Stimulated activated CD8-positive, alpha-beta memory T cell treated with anti-CD3 and anti-CD28 coated beads, Interleukin-12 subunit alpha, Interleukin-12 subunit beta, amount 100 ng/mL, for 24 hours (primary cell): ENCODE measurements at regions not wholly inside any gene's neighbourhood (a gene's known extent, or its start where the extent isn't known, plus 50 kb on each side); places are given as distances from the start of the nearest gene placed in this dataset.

Source experiments
- DNase-seq: peaks from one replicate; pipeline ENCODE4 v3.0.0-alpha.2; 2020; ENCODE audit errors: extremely low read depth

DNA sequence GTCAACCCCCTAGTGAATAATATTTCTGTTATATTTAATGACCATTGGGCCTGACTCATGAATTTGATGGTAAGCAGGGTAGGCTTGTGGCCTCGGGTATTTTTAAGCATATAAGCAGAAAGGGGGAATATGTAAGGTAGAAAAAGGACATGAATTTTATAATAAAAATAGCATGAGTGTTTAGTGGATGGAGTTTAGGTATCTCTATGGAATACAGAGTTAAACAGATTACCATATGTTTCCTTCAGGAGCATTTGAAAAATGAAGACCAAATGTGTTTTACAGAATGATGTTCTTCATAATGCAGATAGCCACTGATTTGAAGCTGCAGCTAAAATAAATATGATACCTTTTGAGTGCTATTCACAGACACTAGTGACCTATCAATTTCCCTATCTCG lies 191.7 kb upstream of the TSHZ2 start:
- DNase-seq = no peak

DNA sequence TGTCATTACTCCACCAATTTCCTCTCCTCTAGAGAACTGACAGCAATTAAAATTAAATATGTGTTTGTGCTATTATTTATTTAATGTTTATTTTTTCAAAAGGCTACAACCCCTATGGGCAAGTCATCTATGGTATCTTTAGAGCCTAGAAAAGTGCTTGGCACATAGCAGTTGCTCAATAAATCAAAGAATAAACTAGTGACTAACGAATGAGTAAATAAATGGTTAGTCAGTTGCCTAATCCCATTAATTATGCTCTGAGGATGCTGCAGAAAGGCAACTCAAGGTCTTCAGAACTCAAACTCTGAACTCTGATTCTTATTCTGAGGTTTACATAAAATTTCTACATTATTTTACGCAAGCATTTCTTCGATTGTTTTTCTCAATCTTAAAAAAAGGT lies 193.0 kb upstream of the TSHZ2 start:
- DNase-seq = no peak

DNA sequence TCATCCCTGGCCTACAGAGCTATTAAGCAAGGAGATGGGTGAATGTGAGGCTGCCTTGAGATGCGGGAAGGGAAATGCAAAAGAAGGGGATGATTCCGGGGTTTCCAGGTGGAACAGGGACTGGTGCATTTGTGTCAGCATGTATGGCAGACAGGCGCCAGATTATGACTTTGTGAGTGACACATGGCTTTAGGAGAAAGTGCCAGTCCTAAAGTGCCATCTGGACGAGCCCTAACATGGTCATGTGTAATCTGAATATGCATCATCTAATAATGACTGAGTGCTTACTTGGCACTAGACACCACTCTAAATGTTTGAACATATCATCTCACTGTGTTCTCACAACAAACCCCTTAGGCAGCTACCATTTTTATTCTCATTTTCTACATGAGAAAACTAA lies 195.0 kb upstream of the TSHZ2 start:
- DNase-seq = no peak

DNA sequence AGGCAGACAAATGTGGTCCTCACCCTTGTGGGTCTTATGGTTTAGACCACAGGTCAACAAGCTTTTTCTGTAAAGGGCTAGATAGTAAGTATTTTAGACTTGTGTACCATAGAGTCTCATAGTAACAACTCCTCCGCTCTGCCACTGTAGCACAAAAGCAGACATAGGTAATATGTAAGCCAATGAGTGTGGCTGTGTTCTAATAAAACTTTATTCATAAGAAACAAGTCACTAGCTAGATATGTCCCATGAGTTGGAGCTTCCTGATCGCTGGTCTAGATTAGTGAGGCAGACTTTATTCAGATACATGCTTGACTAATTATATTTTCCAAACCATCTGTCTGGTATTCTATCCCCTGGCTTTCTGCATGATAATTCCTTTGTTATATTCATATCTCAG lies 196.4 kb upstream of the TSHZ2 start:
- DNase-seq = no peak

DNA sequence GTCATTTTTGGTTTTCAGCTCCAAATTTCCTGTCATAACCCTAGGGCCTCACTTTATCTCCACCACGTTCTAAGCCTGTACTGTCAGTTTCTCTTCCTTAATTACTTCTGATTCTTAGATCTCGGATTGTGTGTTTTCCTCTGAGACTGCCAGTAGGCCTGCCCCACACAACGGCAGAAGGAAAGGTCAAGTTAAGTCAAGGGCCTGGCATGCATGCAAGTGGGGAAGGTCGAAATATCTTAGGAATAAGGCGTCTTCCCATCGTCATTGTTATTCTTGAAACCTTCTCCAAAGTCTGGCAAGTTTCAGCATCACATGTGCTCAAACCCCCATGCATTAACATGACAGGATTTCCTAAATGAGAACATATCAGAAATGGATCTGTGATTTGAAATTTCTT lies 203.5 kb upstream of the TSHZ2 start:
- DNase-seq = no peak

DNA sequence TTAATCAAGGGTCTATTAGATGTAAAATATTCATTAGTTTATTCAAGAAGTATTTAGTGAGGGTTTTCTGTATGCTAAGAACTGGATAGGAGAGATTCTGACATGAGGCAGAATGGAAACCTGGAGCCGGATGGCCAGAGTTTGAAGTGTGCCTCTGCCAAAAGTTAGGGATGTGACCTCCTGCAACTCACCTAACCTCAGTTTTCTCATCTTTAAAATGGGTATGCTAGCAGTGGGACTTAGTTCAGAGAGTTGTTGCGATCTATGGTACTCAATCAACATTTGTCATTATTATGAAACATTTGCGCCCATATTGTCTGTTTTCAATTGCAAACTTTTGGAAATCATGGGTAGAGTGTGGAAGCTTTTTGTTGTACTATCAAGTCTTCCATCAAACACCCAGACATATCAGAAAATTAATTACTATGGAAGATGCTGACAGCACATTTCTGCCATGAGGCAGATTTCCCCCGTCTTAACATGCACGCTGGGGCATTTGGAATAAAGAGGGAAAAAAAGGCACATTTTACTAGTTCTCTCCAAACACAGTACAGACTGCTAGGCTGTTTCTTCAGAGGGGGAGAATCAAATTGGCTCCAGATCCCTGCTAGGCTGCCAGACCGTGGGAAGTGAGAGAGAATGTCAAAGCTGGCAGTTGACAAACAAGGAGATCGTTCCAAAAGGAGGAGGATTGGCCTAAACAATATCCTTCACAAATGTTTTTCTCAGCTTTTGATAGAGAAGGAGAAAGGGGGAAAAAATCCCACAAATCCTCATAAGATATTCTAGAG lies 205.3 kb upstream of the TSHZ2 start:
- no peak for DNase-seq

DNA sequence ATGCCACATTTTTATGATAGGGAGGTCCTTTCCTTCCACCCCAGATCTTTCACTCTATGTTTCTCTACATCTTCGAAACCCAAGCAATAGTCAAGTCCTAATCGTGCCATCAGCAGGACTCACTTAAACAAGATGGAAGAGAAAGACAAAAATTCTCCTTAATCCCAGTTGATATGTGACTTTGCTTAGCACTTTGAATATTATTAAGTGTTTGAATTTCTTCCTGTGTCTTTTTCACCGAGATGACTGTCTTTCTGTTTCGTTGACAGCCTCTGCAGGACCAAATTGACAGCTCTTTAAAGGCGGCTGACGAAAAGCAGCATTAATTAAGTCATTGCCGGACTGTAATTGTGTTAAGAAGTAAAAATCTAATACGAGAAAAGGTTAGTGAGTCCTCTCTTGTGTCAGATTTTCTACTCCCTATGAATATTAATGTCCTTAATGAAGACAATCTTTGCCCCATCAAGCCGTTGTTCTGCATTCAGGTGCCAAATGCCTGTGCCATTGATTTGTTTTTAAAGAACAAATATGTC lies 208.8 kb upstream of the TSHZ2 start:
- no peak for DNase-seq

DNA sequence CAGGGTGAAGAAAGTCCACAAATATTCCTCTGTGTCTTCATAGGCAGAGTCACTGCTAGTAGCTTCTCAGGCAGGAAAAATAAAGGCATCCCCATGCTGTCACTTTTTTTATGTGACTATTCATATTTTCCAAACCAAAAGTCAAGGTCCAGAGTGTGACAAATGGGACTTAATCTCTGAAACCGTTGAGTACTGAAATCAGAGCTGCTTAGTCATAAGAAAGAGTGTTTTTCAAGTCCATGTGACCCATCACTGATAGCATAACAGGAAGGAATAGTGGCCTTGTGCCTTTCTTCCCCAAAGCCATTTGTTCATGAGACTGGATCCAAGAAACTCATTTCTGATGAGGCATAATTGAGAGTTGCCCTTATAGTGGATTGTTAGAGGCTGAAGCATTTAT lies 210.3 kb upstream of the TSHZ2 start:
- no peak for DNase-seq

DNA sequence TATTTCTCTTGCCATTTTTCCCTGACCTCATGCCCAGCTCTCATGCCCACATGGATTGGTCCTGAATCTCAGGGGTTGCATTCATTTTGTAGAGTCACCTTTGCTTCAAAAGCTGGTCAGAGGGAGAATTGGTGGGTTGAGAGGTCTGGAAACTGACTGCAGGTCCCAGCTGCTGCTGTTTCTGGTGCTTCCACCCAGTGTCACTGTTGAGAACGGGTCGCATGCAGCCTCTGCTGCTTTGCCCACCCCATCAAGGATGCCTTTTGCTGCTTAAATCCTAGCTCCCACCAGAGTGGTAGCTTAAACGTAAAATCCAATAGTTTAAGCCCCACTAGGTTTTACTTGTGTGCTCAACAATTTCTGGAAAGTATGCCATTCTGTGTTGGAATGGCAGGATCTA lies 211.4 kb upstream of the TSHZ2 start:
- DNase-seq = no peak

DNA sequence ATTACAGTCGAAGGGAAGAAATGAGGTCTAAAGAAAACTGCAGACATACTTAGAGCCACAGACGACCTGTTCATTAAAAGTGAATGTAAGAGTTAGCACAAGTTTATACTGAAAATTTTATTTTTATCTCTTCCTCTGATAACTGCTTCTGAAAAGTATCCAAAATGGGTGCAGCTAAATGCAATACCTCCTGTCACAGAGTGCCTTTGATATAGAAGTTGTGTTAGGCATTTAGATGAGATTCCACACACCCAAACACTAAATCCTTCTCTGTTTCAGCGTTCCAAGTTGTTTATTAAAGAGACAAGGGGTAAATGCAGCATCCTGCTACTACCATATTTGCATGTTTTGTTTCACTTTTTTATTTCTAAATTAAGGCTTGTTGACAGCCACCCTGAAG lies 214.7 kb upstream of the TSHZ2 start:
- no peak for DNase-seq

DNA sequence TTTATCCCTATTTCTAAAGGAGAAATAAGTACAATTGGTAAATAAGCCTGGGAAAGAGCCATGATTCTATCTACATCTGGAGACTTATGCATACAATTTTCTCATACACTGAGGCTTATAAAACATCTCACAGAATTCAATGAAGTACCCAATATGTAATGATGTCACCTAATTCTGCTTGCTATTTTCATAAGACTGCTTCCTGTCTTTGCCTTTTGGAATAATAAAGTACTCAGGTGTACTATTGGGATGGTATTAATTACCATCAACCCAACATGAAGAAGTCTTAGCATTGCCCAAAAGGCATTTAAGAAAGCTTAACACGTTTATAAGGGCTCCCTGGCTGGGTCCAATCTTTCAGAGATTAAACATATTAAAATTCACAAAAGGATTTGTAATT lies 216.4 kb upstream of the TSHZ2 start:
- DNase-seq = no peak

DNA sequence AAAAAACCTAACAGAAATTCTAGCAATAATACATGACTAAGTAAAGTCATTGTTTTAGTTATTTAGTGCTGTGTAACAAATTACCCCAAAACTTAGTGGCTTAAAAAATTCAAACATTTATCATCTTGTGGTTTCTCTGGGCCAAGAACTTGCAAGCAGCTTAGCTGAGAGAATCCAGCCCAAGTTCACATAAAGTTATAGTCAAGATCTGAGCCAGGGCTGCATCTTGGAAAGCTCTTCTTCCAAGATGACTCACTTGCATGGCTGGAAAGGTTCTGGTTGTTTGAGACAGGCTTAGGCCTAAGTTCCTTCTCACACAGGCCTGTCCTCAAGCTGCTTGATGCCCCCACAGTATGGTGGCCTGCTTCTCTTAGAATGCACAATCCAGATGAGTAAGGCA lies 217.8 kb upstream of the TSHZ2 start:
- no peak for DNase-seq

DNA sequence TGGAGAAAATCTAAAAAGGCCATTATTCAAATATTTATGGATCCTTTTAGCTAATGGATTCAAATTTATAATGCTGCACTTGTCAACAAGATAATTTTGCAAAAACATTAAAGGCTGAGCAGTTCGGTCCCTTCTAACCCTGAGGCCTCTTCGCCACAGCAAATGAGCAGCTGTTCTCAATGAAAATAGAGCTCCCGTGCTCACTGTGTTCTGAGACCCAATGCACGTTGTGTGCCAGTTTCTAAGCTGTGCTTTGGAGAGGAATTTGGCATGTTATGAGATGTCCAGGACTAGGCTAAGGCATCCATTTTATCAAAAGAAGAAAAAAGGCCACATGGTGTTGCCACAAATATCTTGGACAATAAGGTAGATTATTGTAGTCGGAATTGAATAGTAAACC lies 220.1 kb upstream of the TSHZ2 start:
- DNase-seq = no peak

DNA sequence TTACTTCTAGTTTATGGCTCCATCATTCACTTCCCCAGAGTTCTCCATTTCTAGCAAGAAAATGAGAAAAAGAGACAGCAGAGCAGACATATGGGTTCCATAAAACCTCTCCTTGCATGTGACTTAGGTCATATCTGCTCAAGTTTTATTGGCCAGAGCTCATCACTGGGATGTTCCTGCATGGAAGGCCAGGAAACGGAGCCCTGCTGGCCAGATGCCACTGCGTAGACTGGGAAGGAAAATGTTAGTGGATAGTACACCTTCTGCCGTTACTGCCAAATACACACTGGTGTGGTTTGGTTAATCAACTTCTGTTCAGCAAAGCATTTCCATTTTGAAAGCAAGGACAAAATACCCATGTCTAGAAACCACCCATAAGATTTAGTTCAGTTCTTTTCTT lies 220.6 kb upstream of the TSHZ2 start:
- no peak for DNase-seq

DNA sequence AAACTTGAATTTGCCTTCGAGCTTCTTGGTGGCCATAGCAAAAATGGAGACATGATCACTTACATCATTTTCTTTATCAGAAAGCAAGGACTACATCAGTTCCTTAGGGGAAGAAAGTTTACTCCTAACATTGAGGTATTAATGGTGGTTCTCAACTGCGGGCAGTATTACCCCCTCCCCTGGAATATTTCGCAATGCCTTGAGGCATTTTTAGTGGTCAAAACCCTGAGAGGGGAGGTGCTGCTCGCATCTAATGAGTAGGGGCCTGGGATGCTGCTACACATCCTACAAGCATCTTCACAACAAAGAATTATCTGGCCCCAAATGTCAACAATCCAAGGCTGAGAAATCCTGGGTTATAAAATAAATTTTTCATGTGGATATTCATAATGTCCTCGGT lies 222.2 kb upstream of the TSHZ2 start:
- no peak for DNase-seq

DNA sequence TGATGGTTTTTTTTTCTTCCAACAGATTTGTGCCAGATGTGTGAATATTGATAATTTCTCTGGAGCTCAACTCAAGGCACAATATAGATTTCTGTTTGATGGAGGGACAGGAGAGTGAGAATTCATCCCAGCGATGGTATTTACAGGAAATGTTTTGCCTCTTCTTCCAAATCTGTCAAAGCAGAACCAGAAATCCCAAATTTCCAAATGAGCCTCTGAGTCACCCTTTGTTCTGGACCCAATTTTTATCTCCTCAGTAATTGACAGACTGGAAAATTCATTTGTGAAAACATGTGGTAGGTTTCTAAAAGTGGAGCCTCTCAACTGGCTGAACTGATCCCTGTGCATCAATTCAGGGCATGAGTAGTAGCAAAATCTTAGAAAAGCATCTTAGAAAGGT lies 223.2 kb upstream of the TSHZ2 start:
- DNase-seq = no peak

DNA sequence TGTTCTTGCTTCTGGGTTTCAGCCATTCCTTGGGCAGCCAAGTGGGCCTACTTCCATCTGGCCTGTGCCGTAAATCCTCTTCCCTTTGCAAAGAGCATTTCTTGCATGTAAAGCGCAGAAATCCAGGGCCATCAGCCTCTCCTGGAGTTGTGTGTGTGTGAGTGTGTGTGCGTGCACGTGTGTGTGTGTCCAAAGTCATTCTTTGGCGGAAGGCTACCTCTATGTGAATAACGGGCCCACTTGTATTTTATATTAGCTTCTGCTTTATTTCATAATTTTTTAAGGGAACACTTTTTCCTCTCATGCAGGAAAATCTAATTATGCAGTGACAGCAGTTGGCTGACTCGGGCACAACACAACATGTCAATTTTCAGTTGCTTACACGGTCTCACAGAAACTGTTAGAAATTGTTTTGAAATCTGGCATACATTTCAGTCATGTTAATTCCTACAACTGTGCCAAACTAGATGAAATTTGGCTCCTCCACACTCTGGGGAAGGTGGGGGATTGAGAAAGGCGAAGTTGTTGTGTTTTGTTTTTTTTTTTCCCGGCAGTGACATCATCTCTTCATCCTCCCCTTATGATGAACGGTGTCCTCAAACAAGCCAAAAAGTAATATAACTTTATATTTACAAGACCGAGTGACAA lies 223.7 kb upstream of the TSHZ2 start:
- no peak for DNase-seq

DNA sequence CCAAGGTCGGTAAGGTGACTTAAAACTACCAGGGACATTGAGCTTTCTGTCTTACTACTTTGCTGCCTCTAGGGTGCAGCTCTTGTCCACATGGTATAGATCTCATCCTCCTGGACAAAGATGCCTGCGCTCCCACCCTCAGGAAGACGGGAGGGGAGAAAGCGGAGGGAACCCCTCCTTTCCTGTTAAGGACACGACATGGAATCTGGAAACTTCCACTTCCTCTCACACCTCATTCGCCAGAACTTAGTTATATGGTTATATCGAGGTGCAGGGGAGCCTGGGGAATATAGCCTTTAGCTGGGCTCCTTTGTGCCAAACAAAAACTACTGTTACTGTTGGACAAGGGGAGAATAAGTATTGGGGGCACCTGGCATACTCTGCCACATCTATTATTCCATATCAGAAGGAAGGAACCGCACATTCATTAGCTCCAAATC lies 224.3 kb upstream of the TSHZ2 start:
- DNase-seq = no peak

DNA sequence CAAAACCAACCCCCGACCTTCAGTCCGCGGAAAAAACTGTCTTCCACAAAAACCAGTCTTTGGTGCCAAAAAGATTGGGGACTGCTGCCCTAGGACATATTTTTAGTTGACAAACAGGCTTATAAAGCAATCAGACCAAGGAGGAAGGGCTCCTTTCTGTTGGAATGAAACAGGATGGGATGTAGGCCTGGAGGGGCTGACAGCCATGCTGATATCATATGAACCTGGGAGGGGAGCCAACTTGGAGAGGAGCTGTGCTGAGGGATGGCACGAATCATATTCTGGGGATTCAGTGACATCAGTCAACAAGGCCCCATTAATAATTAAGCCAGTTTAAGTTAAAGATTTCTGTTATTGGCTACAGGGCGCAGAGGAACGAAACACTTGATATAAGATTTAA lies 225.4 kb upstream of the TSHZ2 start:
- DNase-seq = no peak

DNA sequence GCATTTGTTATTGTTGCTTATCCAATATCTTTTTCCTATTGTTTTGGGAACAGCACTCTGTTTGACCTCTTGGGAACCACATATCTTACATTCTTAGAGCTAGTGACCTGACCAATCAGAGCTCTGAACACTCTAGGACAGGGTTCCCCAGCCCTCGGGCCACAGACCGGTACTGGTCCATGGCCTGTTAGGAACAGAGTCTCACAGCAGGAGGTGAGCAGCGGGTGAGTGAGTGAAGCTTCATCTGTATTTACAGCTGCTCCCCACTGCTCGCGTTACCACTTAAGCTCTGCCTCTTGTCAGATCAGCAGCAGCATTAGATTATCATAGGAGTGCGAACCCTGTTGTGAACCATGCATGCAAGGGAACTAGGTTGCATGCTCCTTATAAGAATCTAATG lies 226.0 kb upstream of the TSHZ2 start:
- no peak for DNase-seq

DNA sequence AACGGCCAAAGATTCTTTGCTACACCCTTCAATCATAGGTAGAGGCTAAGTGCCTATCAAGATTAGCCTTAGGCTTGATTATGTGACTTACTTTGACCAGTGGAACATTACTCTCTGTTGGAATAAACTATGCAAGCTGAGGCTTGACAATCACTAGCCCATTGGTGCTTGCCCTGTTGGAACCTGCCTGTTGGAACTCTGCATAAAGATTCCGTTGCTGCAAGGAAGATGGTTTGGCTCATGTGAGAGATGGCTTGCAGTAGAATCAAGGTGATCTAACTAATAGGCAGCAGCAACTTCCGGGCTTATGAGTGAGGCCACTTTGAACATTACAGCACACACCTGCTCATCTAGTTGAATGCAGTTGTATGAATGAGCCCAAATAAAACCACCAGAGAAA lies 227.7 kb upstream of the TSHZ2 start:
- no peak for DNase-seq

DNA sequence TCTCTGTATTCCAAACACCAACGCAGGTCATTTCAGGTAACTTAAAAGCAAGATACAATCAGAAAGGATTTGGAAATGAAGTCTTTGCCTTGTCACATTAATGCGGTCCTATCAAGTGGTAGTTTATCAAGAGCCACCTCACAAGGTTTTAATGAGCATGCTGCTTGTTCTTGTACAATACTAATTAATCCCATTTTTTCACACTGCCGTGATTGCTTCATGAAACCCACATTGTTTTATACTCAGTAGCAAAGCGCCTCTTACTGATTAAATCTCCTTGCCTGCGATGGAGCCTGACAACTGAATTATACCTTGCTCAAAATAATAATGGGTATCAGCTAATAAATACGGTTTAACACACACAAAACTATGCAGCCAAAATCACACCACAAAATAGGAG lies 234.1 kb upstream of the TSHZ2 start:
- DNase-seq = no peak

DNA sequence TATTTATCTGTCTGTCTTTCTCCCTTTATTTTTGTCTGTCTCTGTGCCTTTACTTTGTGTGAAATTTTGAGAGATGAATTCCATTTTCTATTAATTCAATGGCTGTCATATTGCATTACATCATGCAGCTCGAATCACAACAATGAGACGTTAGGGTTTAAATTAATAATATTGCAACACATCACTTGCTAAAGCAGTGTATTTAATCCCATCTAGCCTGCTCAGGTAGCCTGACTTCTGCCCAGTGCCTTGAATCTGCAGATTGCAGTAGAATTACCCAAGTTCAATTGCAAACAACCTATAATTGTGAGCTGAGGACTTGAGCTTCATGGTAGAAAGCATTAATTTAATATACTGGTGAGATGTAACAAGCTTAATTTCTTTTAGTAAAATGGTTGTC lies 235.7 kb upstream of the TSHZ2 start:
- no peak for DNase-seq

DNA sequence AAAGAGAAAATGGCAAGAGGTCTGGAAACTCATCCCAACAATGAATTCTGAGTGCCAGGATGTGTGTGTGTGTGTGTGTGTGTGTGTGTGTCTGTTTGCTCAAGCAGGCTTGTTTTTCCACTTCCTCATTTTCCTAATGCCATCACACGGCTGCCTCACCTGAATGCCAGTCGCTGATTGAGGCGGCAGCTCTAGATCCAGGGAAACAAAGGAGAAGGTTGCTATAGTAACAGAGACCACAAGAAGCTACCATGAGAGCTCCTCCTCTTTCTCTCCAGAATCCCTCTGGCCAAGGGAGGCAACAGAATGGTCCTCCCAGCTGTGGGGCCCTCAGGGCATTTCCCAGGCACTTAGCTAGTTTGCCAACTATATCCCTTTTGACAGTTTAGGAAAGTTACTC lies 241.1 kb upstream of the TSHZ2 start:
- DNase-seq = no peak
